ENCODE measurements at regions not wholly inside any gene's neighbourhood (a gene's known extent, or its start where the extent isn't known, plus 50 kb on each side); places are given as distances from the start of the nearest gene placed in this dataset.

GRCh38 chr11:45517171-45517770 is 148.2 kb downstream of the CHST1 start:
- H3K36me3 ChIP-seq (ENCODE audit: low read depth), result no peaks in the 10 kb centered on the region
- H3K9me3 ChIP-seq (ENCODE audit: low read depth), result no peaks in the 10 kb centered on the region
- H4K20me1 ChIP-seq (ENCODE audit: insufficient read depth), result no peaks in the 10 kb centered on the region
- no peak overlapping the region for H3K4me2 ChIP-seq (ENCODE audit: unreplicated experiment)
- H3K27ac ChIP-seq, result no peak overlapping the region
- TF ChIP-seq EZH2phosphoT487 (IDR thresholded peaks at IDR 0.05; ENCODE audit: insufficient read depth, low read depth), result no peak
- TF ChIP-seq EZH2 (IDR thresholded peaks at IDR 0.05; ENCODE audit: insufficient read depth, poor library complexity, severe bottlenecking), result no peak
- no peaks in the 10 kb centered on the region for H3F3A ChIP-seq (ENCODE audit: insufficient read depth)
- 0 out of 2 replicates have a peak, but pooled peaks cover 7% of the 10 kb centered on the region for H3K27me3 ChIP-seq (replicated peaks; ENCODE audit: insufficient read depth)
- DNase-seq, result no peak
- no peaks in the 10 kb centered on the region for H3K9me2 ChIP-seq (ENCODE audit: insufficient read depth)
- H2AFZ ChIP-seq, result no peak overlapping the region
- in situ Hi-C loops (cut with MboI), result no loop called here
- H3K4me3 ChIP-seq, result no peak overlapping the region
- no peak overlapping the region for H3K9ac ChIP-seq
- H3K79me2 ChIP-seq (ENCODE audit: insufficient read depth), result no peaks in the 10 kb centered on the region
- WGBS, 2 experiments (ENCODE audit: low coverage in 1 of 2, low lambda C conversion rate in 2 of 2, missing lambda C conversion rate in 2 of 2), result 55% methylated on average over 10 to 11 of the region's 11 CpGs
- H3K4me1 ChIP-seq (ENCODE audit: insufficient read depth), result no peaks in the 10 kb centered on the region

GRCh38 chr11:45513821-45514340 is 151.5 kb downstream of the CHST1 start:
- no peak overlapping the region for H3K9ac ChIP-seq
- H3K4me1 ChIP-seq (ENCODE audit: insufficient read depth), result no peaks in the 10 kb centered on the region
- no peak for DNase-seq
- no peaks in the 10 kb centered on the region for H3K79me2 ChIP-seq (ENCODE audit: insufficient read depth)
- H3K27me3 ChIP-seq (replicated peaks; ENCODE audit: insufficient read depth), result 0 out of 2 replicates have a peak, but pooled peaks cover 13% of the 10 kb centered on the region
- H4K20me1 ChIP-seq (ENCODE audit: insufficient read depth), result no peaks in the 10 kb centered on the region
- no peak overlapping the region for H3K27ac ChIP-seq
- H3K9me2 ChIP-seq (ENCODE audit: insufficient read depth), result no peaks in the 10 kb centered on the region
- 50 to 51% methylated on average over 6 to 8 of the region's 8 CpGs for WGBS, 2 experiments (ENCODE audit: low coverage in 1 of 2, low lambda C conversion rate in 2 of 2, missing lambda C conversion rate in 2 of 2)
- H3K36me3 ChIP-seq (ENCODE audit: low read depth), result no peaks in the 10 kb centered on the region
- no peaks in the 10 kb centered on the region for H3K9me3 ChIP-seq (ENCODE audit: low read depth)
- TF ChIP-seq EZH2phosphoT487 (IDR thresholded peaks at IDR 0.05; ENCODE audit: insufficient read depth, low read depth), result no peak
- in situ Hi-C loops (cut with MboI), result no loop called here
- no peak overlapping the region for H2AFZ ChIP-seq
- no peak overlapping the region for H3K4me3 ChIP-seq
- no peak overlapping the region for H3K4me2 ChIP-seq (ENCODE audit: unreplicated experiment)
- no peaks in the 10 kb centered on the region for H3F3A ChIP-seq (ENCODE audit: insufficient read depth)

- no peaks in the 10 kb centered on the region for H3K4me1 ChIP-seq (ENCODE audit: insufficient read depth)
- DNase-seq, result no peak
- no peak overlapping the region for H3K4me3 ChIP-seq
- no peak overlapping the region for H3K27ac ChIP-seq
- TF ChIP-seq EZH2phosphoT487 (IDR thresholded peaks at IDR 0.05; ENCODE audit: insufficient read depth, low read depth) (no peak), EZH2 (IDR thresholded peaks at IDR 0.05; ENCODE audit: insufficient read depth, poor library complexity, severe bottlenecking) (no peak)
- no peaks in the 10 kb centered on the region for H3F3A ChIP-seq (ENCODE audit: insufficient read depth)
- H3K79me2 ChIP-seq (ENCODE audit: insufficient read depth), result no peaks in the 10 kb centered on the region
- WGBS, 2 experiments (ENCODE audit: low coverage in 1 of 2, low lambda C conversion rate in 2 of 2, missing lambda C conversion rate in 2 of 2), result 11 to 15% methylated on average over 3 of the region's 3 CpGs
- H3K27me3 ChIP-seq (replicated peaks; ENCODE audit: insufficient read depth), result 0 out of 2 replicates have a peak, but pooled peaks cover 13% of the 10 kb centered on the region
- H3K9ac ChIP-seq, result no peak overlapping the region
- no peak overlapping the region for H3K4me2 ChIP-seq (ENCODE audit: unreplicated experiment)
- no peaks in the 10 kb centered on the region for H3K9me2 ChIP-seq (ENCODE audit: insufficient read depth)
- H3K36me3 ChIP-seq (ENCODE audit: low read depth), result no peaks in the 10 kb centered on the region
- in situ Hi-C loops (cut with MboI), result no loop called here
- H2AFZ ChIP-seq, result no peak overlapping the region
- H4K20me1 ChIP-seq (ENCODE audit: insufficient read depth), result no peaks in the 10 kb centered on the region
- no peaks in the 10 kb centered on the region for H3K9me3 ChIP-seq (ENCODE audit: low read depth)
These were observed 152.8 kb downstream of the CHST1 start for GRCh38 chr11:45512471-45513148.

- Histone ChIP-seq H3K4me3 (no peak overlapping the region), H3K79me2 (ENCODE audit: insufficient read depth) (no peaks in the 10 kb centered on the region), H3K4me2 (ENCODE audit: unreplicated experiment) (no peak overlapping the region), H2AFZ (no peak overlapping the region), H3K4me1 (ENCODE audit: insufficient read depth) (no peaks in the 10 kb centered on the region), H3K36me3 (ENCODE audit: low read depth) (no peaks in the 10 kb centered on the region), H3F3A (ENCODE audit: insufficient read depth) (no peaks in the 10 kb centered on the region), H4K20me1 (ENCODE audit: insufficient read depth) (no peaks in the 10 kb centered on the region), H3K27ac (no peak overlapping the region), H3K27me3 (replicated peaks; ENCODE audit: insufficient read depth) (0 out of 2 replicates have a peak, but pooled peaks cover 13% of the 10 kb centered on the region), H3K9ac (no peak overlapping the region), H3K9me2 (ENCODE audit: insufficient read depth) (no peaks in the 10 kb centered on the region), H3K9me3 (ENCODE audit: low read depth) (no peaks in the 10 kb centered on the region)
- in situ Hi-C loops (cut with MboI), result no loop called here
- WGBS, 2 experiments (ENCODE audit: low coverage in 1 of 2, low lambda C conversion rate in 2 of 2, missing lambda C conversion rate in 2 of 2), result 15 to 23% methylated on average over 9 of the region's 9 CpGs
- no peak for TF ChIP-seq EZH2 (IDR thresholded peaks at IDR 0.05; ENCODE audit: insufficient read depth, poor library complexity, severe bottlenecking)
- no peak for TF ChIP-seq EZH2phosphoT487 (IDR thresholded peaks at IDR 0.05; ENCODE audit: insufficient read depth, low read depth)
- DNase-seq, result no peak
These were observed 153.9 kb downstream of the CHST1 start for GRCh38 chr11:45511566-45511965.

Data from GM23248 (cell line).